PC-3 (cell line): ENCODE measurements at regions not wholly inside any gene's neighbourhood (a gene's known extent, or its start where the extent isn't known, plus 50 kb on each side); places are given as distances from the start of the nearest gene placed in this dataset.
A peak's percentile ranks its signal among the peaks of the same experiment; 100 is the strongest.
"Not testable (repeated sequence)": the region's sequence is repeated elsewhere in the genome, so short reads cannot be mapped to it uniquely, and the experiment has no call there.

Source experiments
- ATAC-seq: fragments of 200-7000 bp; cut with Tn5 transposase; 2 replicates; pipeline ENCODE4 v1.9.1; 2020; ENCODE audit warnings: mild to moderate bottlenecking, moderate library complexity
- BruUV-seq: library from RNA; stranded (reverse); fragments of 400-500 nt; replicated peaks from 2 replicates; lab custom pipeline; 2021; lab: Mats Ljungman, UMichigan
- CTCF ChIA-PET: fragments of 300-600 bp; sonication (Branson Sonifier 250); formaldehyde crosslinking; loops from one replicate; lab custom pipeline; 2022; ENCODE audit warnings: antibody characterized with exemption; lab: Charles Lee
- POLR2A ChIA-PET: fragments of 300-600 bp; sonication (Branson Sonifier 250); formaldehyde crosslinking; loops from one replicate; lab custom pipeline; 2022; ENCODE audit warnings: antibody characterized with exemption; ENCODE audit not compliant: unreplicated experiment; lab: Charles Lee
- DNase-seq: peaks from one replicate; pipeline ENCODE4 v3.0.0-alpha.2; 2015
- H2AFZ ChIP-seq: fragments of 300-600 bp; sonication (generic); 2 replicates; pipeline ENCODE4 v1.6.0; 2016; ENCODE audit warnings: antibody characterized with exemption, low read length
- H3F3A ChIP-seq: fragments of 300-600 bp; sonication (generic); one replicate; pipeline ENCODE4 v1.6.0; 2017; ENCODE audit warnings: antibody characterized with exemption, low read length, control low read depth, mild to moderate bottlenecking; ENCODE audit not compliant: unreplicated experiment
- H3K27ac ChIP-seq: fragments of 300-600 bp; sonication (generic); 2 replicates; pipeline ENCODE4 v1.5.1; 2016; ENCODE audit warnings: mild to moderate bottlenecking, low read length
- H3K27me3 ChIP-seq: fragments of 300-600 bp; sonication (generic); 2 replicates; pipeline ENCODE4 v1.6.1; 2016; ENCODE audit warnings: low read length, mixed read lengths
- H3K36me3 ChIP-seq: fragments of 300-600 bp; sonication (generic); 2 replicates; pipeline ENCODE4 v1.6.1; 2016; ENCODE audit warnings: low read depth, mixed run types, low read length, mixed read lengths
- H3K4me1 ChIP-seq: fragments of 300-600 bp; sonication (generic); 2 replicates; pipeline ENCODE4 v1.5.1; 2016; ENCODE audit warnings: low read length; ENCODE audit not compliant: insufficient read depth
- H3K4me2 ChIP-seq: fragments of 300-600 bp; sonication (generic); 2 replicates; pipeline ENCODE4 v1.6.0; 2016; ENCODE audit warnings: low read length
- H3K4me3 ChIP-seq: fragments of 300-600 bp; sonication (generic); 2 replicates; pipeline ENCODE4 v1.5.1; 2016; ENCODE audit warnings: mild to moderate bottlenecking, low read length, mixed read lengths
- H3K79me2 ChIP-seq: fragments of 300-600 bp; sonication (generic); 2 replicates; pipeline ENCODE4 v1.6.1; 2017; ENCODE audit warnings: low read length, mixed read lengths
- H3K9ac ChIP-seq: fragments of 300-600 bp; sonication (generic); 2 replicates; pipeline ENCODE4 v1.6.0; 2016; ENCODE audit warnings: mild to moderate bottlenecking, low read length
- H3K9me2 ChIP-seq: fragments of 300-600 bp; sonication (generic); replicated peaks from 2 replicates; pipeline ENCODE4 v1.6.1; 2016; ENCODE audit warnings: mixed run types, low read length, mixed read lengths
- H3K9me3 ChIP-seq: fragments of 300-600 bp; sonication (generic); 2 replicates; pipeline ENCODE4 v1.6.1; 2016; ENCODE audit warnings: low read length, mixed read lengths
- H4K20me1 ChIP-seq: fragments of 300-600 bp; sonication (generic); 2 replicates; pipeline ENCODE4 v1.6.1; 2016; ENCODE audit warnings: low read length, mixed read lengths
- EZH2 ChIP-seq: fragments of 300-600 bp; sonication (generic); IDR thresholded peaks from one replicate; pipeline ENCODE4 v1.6.1; 2017; ENCODE audit warnings: antibody characterized with exemption, mild to moderate bottlenecking, low read length; ENCODE audit not compliant: unreplicated experiment
- EZH2phosphoT487 ChIP-seq: fragments of 300-600 bp; sonication (generic); IDR thresholded peaks from 2 replicates; pipeline ENCODE4 v1.6.1; 2018; ENCODE audit warnings: mild to moderate bottlenecking, antibody characterized with exemption, low read length, borderline replicate concordance
- intact Hi-C: fragments of 100-400 bp; cut with micrococcal nuclease; formaldehyde crosslinking; loops from 2 replicates; pipeline ENCODE4 v1.9.0; 2023
- TF ChIP-seq, protein P1 (sequence below): fragments of 300-600 bp; sonication (generic); conservative IDR thresholded peaks from 2 replicates; pipeline ENCODE4 v1.5.1; 2017; ENCODE audit warnings: antibody characterized with exemption, low read depth, mild to moderate bottlenecking, low read length

- TF ChIP-seq EZH2, result no peak
- no peaks in the 10 kb centered on the region for H4K20me1 ChIP-seq
- no peak overlapping the region for H3K4me3 ChIP-seq
- no peaks in the 10 kb centered on the region for H3K9me3 ChIP-seq
- DNase-seq, result no peak
- no peaks in the 10 kb centered on the region for H3K4me1 ChIP-seq
- H3K27ac ChIP-seq, result no peak overlapping the region
- H3K27me3 ChIP-seq, result 0 out of 2 replicates have a peak, but pooled peaks cover 3% of the 10 kb centered on the region
- H3K36me3 ChIP-seq, result no peaks in the 10 kb centered on the region
- intact Hi-C loops, result no loop called here
- no peak overlapping the region for H3K9ac ChIP-seq
- H3F3A ChIP-seq, result no peaks in the 10 kb centered on the region
- POLR2A ChIA-PET, result no interaction called here
- H3K79me2 ChIP-seq, result no peaks in the 10 kb centered on the region
- no peaks in the 10 kb centered on the region for H3K9me2 ChIP-seq
- ATAC-seq, result no peak
- H3K4me2 ChIP-seq, result no peak overlapping the region
- H2AFZ ChIP-seq, result no peak overlapping the region
- no TSS peak for BruUV-seq
- CTCF ChIA-PET, result no interaction called here
These were observed 151.8 kb upstream of the MED13 start for GRCh38 chr17:62216847-62217246.

DNA sequence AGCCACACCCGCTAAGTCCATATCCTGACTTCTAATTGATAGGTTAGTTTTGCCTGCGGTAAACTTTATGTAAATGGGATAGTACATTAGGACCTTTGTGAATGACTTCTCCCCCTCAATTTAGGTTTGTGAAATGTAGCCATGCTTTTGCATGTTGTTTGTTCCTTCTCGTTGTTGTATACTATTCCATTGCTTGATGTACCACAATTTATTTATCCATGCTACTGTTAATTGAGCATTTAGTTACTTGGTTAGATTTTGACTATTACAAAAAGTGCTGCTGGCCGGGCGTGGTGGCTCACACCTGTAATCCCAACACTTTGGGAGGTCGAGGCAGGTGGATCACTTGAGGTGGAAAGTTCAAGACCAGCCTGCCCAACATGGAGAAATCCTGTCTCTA is 150.8 kb upstream of the MED13 start:
- intact Hi-C loops, H3K79me2 ChIP-seq, POLR2A ChIA-PET, H4K20me1 ChIP-seq, H3K4me3 ChIP-seq, H3K9ac ChIP-seq, DNase-seq, H3F3A ChIP-seq, H3K27me3 ChIP-seq, H3K4me1 ChIP-seq, BruUV-seq, H2AFZ ChIP-seq, H3K27ac ChIP-seq, H3K9me3 ChIP-seq, H3K36me3 ChIP-seq, H3K4me2 ChIP-seq, CTCF ChIA-PET, H3K9me2 ChIP-seq: not testable (repeated sequence)
- ATAC-seq, result 0 out of 2 replicates have a peak, but pooled peaks have one; percentile 35

GRCh38 chr17:62206550-62206949 is 141.5 kb upstream of the MED13 start:
- Histone ChIP-seq H3F3A (no peaks in the 10 kb centered on the region), H3K36me3 (no peaks in the 10 kb centered on the region), H3K4me2 (no peak overlapping the region), H3K79me2 (no peaks in the 10 kb centered on the region), H3K27ac (no peak overlapping the region), H3K4me1 (no peaks in the 10 kb centered on the region), H3K27me3 (no peaks in the 10 kb centered on the region), H3K9me3 (no peaks in the 10 kb centered on the region), H4K20me1 (no peaks in the 10 kb centered on the region), H3K9ac (no peak overlapping the region), H3K4me3 (no peak overlapping the region), H3K9me2 (no peaks in the 10 kb centered on the region), H2AFZ (no peak overlapping the region)
- TF ChIP-seq EZH2 (no peak), EZH2phosphoT487 (no peak)
- TF ChIP-seq, protein P1, sequence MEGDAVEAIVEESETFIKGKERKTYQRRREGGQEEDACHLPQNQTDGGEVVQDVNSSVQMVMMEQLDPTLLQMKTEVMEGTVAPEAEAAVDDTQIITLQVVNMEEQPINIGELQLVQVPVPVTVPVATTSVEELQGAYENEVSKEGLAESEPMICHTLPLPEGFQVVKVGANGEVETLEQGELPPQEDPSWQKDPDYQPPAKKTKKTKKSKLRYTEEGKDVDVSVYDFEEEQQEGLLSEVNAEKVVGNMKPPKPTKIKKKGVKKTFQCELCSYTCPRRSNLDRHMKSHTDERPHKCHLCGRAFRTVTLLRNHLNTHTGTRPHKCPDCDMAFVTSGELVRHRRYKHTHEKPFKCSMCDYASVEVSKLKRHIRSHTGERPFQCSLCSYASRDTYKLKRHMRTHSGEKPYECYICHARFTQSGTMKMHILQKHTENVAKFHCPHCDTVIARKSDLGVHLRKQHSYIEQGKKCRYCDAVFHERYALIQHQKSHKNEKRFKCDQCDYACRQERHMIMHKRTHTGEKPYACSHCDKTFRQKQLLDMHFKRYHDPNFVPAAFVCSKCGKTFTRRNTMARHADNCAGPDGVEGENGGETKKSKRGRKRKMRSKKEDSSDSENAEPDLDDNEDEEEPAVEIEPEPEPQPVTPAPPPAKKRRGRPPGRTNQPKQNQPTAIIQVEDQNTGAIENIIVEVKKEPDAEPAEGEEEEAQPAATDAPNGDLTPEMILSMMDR, result no peak
- no peak for ATAC-seq
- ChIA-PET CTCF (no interaction called here), POLR2A (no interaction called here)
- no peak for DNase-seq
- intact Hi-C loops, result no loop called here
- BruUV-seq, result no TSS peak

GRCh38 chr17:62197156-62197555 is 132.1 kb upstream of the MED13 start:
- H3K9me3 ChIP-seq, H3K27ac ChIP-seq, H3K27me3 ChIP-seq, H3K4me3 ChIP-seq, H3K4me1 ChIP-seq, DNase-seq, H3F3A ChIP-seq, CTCF ChIA-PET, H3K9ac ChIP-seq, intact Hi-C loops, POLR2A ChIA-PET, H3K79me2 ChIP-seq, H3K9me2 ChIP-seq, BruUV-seq, H2AFZ ChIP-seq, H3K4me2 ChIP-seq, H4K20me1 ChIP-seq, H3K36me3 ChIP-seq, ATAC-seq: not testable (repeated sequence)

DNA sequence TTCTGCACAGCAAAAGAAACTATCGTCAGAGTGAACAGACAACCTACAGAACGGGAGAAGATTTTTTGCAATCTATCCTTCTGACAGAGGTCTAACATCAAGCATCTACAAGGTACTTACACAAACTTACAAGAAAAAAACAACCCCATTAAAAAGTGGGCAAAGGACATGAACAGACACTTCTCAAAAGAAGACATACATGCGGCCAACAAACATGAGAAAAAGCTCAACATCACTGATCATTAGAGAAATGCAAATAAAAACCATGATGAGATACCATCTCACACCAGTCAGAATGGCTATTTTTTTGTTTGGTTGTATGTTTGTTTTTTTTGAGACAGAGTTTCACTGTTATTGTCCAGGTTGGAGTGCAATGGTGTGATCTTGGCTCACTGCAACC is 131.5 kb upstream of the MED13 start:
- ATAC-seq, H4K20me1 ChIP-seq, H3K9me3 ChIP-seq, H3K4me1 ChIP-seq, H3K27ac ChIP-seq, H3K9ac ChIP-seq, intact Hi-C loops, H3K79me2 ChIP-seq, H3K9me2 ChIP-seq, DNase-seq, H3K27me3 ChIP-seq, CTCF ChIA-PET, H2AFZ ChIP-seq, BruUV-seq, H3F3A ChIP-seq, H3K4me3 ChIP-seq, H3K36me3 ChIP-seq, POLR2A ChIA-PET, H3K4me2 ChIP-seq: not testable (repeated sequence)
